Fibroblast of pulmonary artery (primary cell): ENCODE measurements at regions not wholly inside any gene's neighbourhood (a gene's known extent, or its start where the extent isn't known, plus 50 kb on each side); places are given as distances from the start of the nearest gene placed in this dataset.
"Not testable (repeated sequence)": the region's sequence is repeated elsewhere in the genome, so short reads cannot be mapped to it uniquely, and the experiment has no call there.

Experiments used
- DNase-seq: peaks from one replicate; pipeline ENCODE4 v3.0.0-alpha.2; 2010; ENCODE audit warnings: low read depth
- H3K4me3 ChIP-seq: replicated peaks from 2 replicates; pipeline ENCODE4 v1.5.1; 2011; ENCODE audit warnings: low read depth, mild to moderate bottlenecking, control low read depth, low read length, moderate library complexity
- CTCF ChIP-seq: IDR thresholded peaks from 2 replicates; pipeline ENCODE4 v1.5.1; 2011; ENCODE audit warnings: mild to moderate bottlenecking, control low read depth, low read length, inconsistent platforms; ENCODE audit errors: missing control alignments

- TF ChIP-seq CTCF = no peak
- no peak for DNase-seq
- no peak overlapping the region for H3K4me3 ChIP-seq
These were observed 76.3 kb upstream of the ZNF469 start for GRCh38 chr16:88306411-88306810.

- no peak overlapping the region for H3K4me3 ChIP-seq
- TF ChIP-seq CTCF = no peak
- DNase-seq = peak; percentile 93
These were observed 75.8 kb upstream of the ZNF469 start for GRCh38 chr16:88306860-88307545.

- no peak for DNase-seq
- TF ChIP-seq CTCF = no peak
- H3K4me3 ChIP-seq = no peak overlapping the region
These were observed 74.2 kb upstream of the ZNF469 start for GRCh38 chr16:88308441-88309173.

- no peak for DNase-seq
- no peak for TF ChIP-seq CTCF
- no peak overlapping the region for H3K4me3 ChIP-seq
These were observed 73.4 kb upstream of the ZNF469 start for GRCh38 chr16:88309174-88309907.

GRCh38 chr16:88309908-88310265, 72.9 kb upstream of the ZNF469 start:
- TF ChIP-seq CTCF = no peak
- H3K4me3 ChIP-seq = no peak overlapping the region

GRCh38 chr16:88310796-88311605, 71.8 kb upstream of the ZNF469 start:
- no peak overlapping the region for H3K4me3 ChIP-seq
- no peak for TF ChIP-seq CTCF
- DNase-seq = no peak

More at GRCh38 chr16:88309908-88310265, 72.9 kb upstream of the ZNF469 start:
- DNase-seq = no peak

GRCh38 chr16:88311860-88312259, 70.9 kb upstream of the ZNF469 start:
- not testable (repeated sequence) for DNase-seq, H3K4me3 ChIP-seq
